ENCODE measurements at regions not wholly inside any gene's neighbourhood (a gene's known extent, or its start where the extent isn't known, plus 50 kb on each side); places are given as distances from the start of the nearest gene placed in this dataset.

- H2AFZ ChIP-seq (ENCODE audit: low read length): no peak overlapping the region
- TF ChIP-seq SP4 (IDR thresholded peaks at IDR 0.05; ENCODE audit: low read length) (no peak), TCF12 (IDR thresholded peaks at IDR 0.05; ENCODE audit: low read depth, low read length) (no peak), POLR2A (IDR thresholded peaks at IDR 0.05; ENCODE audit: control extremely low read depth in 1 of 2, low read depth in 2 of 2, low read length in 2 of 2) (no peak), RBBP5 (IDR thresholded peaks at IDR 0.05; ENCODE audit: borderline replicate concordance, low read depth, low read length) (no peak), NANOG (IDR thresholded peaks at IDR 0.05; ENCODE audit: insufficient read depth, low read depth, low read length, poor library complexity, severe bottlenecking) (no peak), POLR2AphosphoS5 (IDR thresholded peaks at IDR 0.05; ENCODE audit: low read depth, low read length) (no peak), SIRT6 (IDR thresholded peaks at IDR 0.05; ENCODE audit: low read length) (no peak), TBP (IDR thresholded peaks at IDR 0.05; ENCODE audit: low read depth, low read length) (no peak), SP2 (IDR thresholded peaks at IDR 0.05; ENCODE audit: low read length) (no peak), BACH1 (IDR thresholded peaks at IDR 0.05; ENCODE audit: low read length) (no peak), CTBP2 (IDR thresholded peaks at IDR 0.05; ENCODE audit: borderline replicate concordance, insufficient read depth, insufficient read length, low read length) (no peak), RXRA (IDR thresholded peaks at IDR 0.05; ENCODE audit: insufficient read depth, low read depth, low read length) (no peak), JUN (IDR thresholded peaks at IDR 0.05; ENCODE audit: low read depth, low read length) (no peak), TAF1 (IDR thresholded peaks at IDR 0.05; ENCODE audit: low read depth, low read length) (no peak), SIX5 (IDR thresholded peaks at IDR 0.05; ENCODE audit: low read depth, low read length) (no peak)
- TF ChIP-seq, protein P1, sequence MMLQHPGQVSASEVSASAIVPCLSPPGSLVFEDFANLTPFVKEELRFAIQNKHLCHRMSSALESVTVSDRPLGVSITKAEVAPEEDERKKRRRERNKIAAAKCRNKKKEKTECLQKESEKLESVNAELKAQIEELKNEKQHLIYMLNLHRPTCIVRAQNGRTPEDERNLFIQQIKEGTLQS (IDR thresholded peaks at IDR 0.05; ENCODE audit: insufficient read depth, low read depth, low read length): no peak
- H2BK12ac ChIP-seq (ENCODE audit: low read depth, low read length): no peak overlapping the region
- FAIRE-seq: no peak
- no peak overlapping the region for H3K23ac ChIP-seq (ENCODE audit: insufficient read length)
- H3K56ac ChIP-seq (replicated peaks; ENCODE audit: insufficient read length, low read depth, low read length): no peak overlapping the region
- H3K27me3 ChIP-seq (replicated peaks in 1 of 4; ENCODE audit: control insufficient read depth in 3 of 4, extremely low read depth in 1 of 4, insufficient read depth in 3 of 4, low read length in 3 of 4): no peaks in the 10 kb centered on the region
- no peak for DNase-seq (ENCODE audit: low read depth in 1 of 2, low spot score in 2 of 2)
- no peaks in the 10 kb centered on the region for H3K9me3 ChIP-seq (ENCODE audit: insufficient read depth in 2 of 2, low read depth in 1 of 2, low read length in 1 of 2)
- WGBS, 2 experiments (ENCODE audit: extremely low coverage in 1 of 2, insufficient coverage in 1 of 2, insufficient read length in 1 of 2, insufficient replicate concordance in 2 of 2, low coverage in 1 of 2, low lambda C conversion rate in 2 of 2, missing lambda C conversion rate in 1 of 2): 87% methylated on average over 5 of the region's 5 CpGs; no CpG with 5 or more reads in 1 of the 2 experiments
- ChIA-PET POLR2A (ENCODE audit: partially characterized antibody) (no interaction called here), CTCF (ENCODE audit: partially characterized antibody) (interaction anchor here (1.0 kb wide), 1 partner anchor 13 kb away, joined by 4 read pairs; no protein-coding TSS in a partner anchor)
- H2BK15ac ChIP-seq (ENCODE audit: low read length): no peak overlapping the region
- H3K36me3 ChIP-seq (ENCODE audit: control insufficient read depth in 2 of 4, insufficient read depth in 4 of 4, low read length in 3 of 4): no peaks in the 10 kb centered on the region
- H4K20me1 ChIP-seq (replicated peaks in 1 of 2; ENCODE audit: control insufficient read depth in 1 of 2, insufficient read depth in 2 of 2, low read length in 2 of 2): peaks cover 0 to 3% of the 10 kb centered on the region in 2 experiments
- no peak overlapping the region for H4K91ac ChIP-seq (replicated peaks; ENCODE audit: insufficient read length, low read length)
- peaks cover 0 to 4% (median 2%) of the 10 kb centered on the region in 4 experiments; a peak in 2 of 7 replicates for H3K4me1 ChIP-seq (replicated peaks in 1 of 4; ENCODE audit: control insufficient read depth in 3 of 4, insufficient read depth in 4 of 4, low read length in 3 of 4)
- no peak overlapping the region for H4K8ac ChIP-seq (ENCODE audit: extremely low read depth, insufficient read depth, low read length)
- H4K5ac ChIP-seq (ENCODE audit: insufficient read length, low read depth, low read length): no peak overlapping the region
- no peak overlapping the region for H2BK120ac ChIP-seq (replicated peaks; ENCODE audit: low read depth, low read length)
- no peak overlapping the region for H3K14ac ChIP-seq (ENCODE audit: insufficient read length)
- no peak overlapping the region for H2AK5ac ChIP-seq (ENCODE audit: low read depth, low read length)
- no peak overlapping the region for H3K18ac ChIP-seq (ENCODE audit: extremely low read depth, low read length)
- no peak overlapping the region for H3K9ac ChIP-seq (replicated peaks in 1 of 4; ENCODE audit: extremely low read depth in 1 of 4, low read depth in 3 of 4, low read length in 3 of 4)
- H3K23me2 ChIP-seq (ENCODE audit: low read depth, low read length): no peaks in the 10 kb centered on the region
- no peaks in the 10 kb centered on the region for H3K79me2 ChIP-seq (ENCODE audit: control insufficient read depth in 1 of 2, insufficient read depth in 2 of 2, low read length in 2 of 2)
- no peak overlapping the region for H2BK5ac ChIP-seq (ENCODE audit: low read depth, low read length)
- H3K4ac ChIP-seq (replicated peaks; ENCODE audit: insufficient read length, low read depth, low read length): no peak overlapping the region
- no peaks in the 10 kb centered on the region for H3K79me1 ChIP-seq (ENCODE audit: low read depth, low read length)
- H3K4me3 ChIP-seq (ENCODE audit: extremely low read depth in 1 of 4, insufficient read depth in 2 of 4, low read depth in 3 of 4, low read length in 4 of 4): no peak overlapping the region
- H3K4me2 ChIP-seq (ENCODE audit: insufficient read depth in 1 of 2, low read depth in 2 of 2, low read length in 2 of 2): no peak overlapping the region
- H3K27ac ChIP-seq (ENCODE audit: low read depth, low read length): no peak overlapping the region
- H2BK20ac ChIP-seq (ENCODE audit: low read length): no peak overlapping the region
These were observed 187.1 kb upstream of the IER5L start for GRCh38 chr9:129365196-129365595.
